Brain microvascular endothelial cell (primary cell): ENCODE measurements at regions not wholly inside any gene's neighbourhood (a gene's known extent, or its start where the extent isn't known, plus 50 kb on each side); places are given as distances from the start of the nearest gene placed in this dataset.
"Not testable (repeated sequence)": the region's sequence is repeated elsewhere in the genome, so short reads cannot be mapped to it uniquely, and the experiment has no call there.

Experiments used
- DNase-seq: peaks from one replicate; pipeline ENCODE4 v3.0.0-alpha.2; 2020
- H3K27ac ChIP-seq: fragments of 250-450 bp; sonication (Bioruptor Pico); 2 replicates; pipeline ENCODE4 v1.5.1; 2020; ENCODE audit warnings: mild to moderate bottlenecking, moderate library complexity
- H3K27me3 ChIP-seq: fragments of 250-450 bp; sonication (Bioruptor Pico); replicated peaks from 2 replicates; pipeline ENCODE4 v1.5.1; 2020; ENCODE audit warnings: mild to moderate bottlenecking
- H3K36me3 ChIP-seq: fragments of 250-450 bp; sonication (Bioruptor Pico); replicated peaks from 2 replicates; pipeline ENCODE4 v1.5.1; 2020; ENCODE audit warnings: mild to moderate bottlenecking
- H3K4me3 ChIP-seq: 2 replicates; pipeline ENCODE4 v1.5.1; 2011; ENCODE audit warnings: low read depth, mild to moderate bottlenecking, control low read depth, low read length, moderate library complexity
- in situ Hi-C: cut with HindIII; loops from 2 replicates; pipeline ENCODE4 v1.10.0; 2017; ENCODE audit warnings: low sequenced_read_pairs, low pct_ligation_motif_present
- TF ChIP-seq, protein P1 (sequence below): IDR thresholded peaks from 2 replicates; pipeline ENCODE4 v1.5.1; 2011; ENCODE audit warnings: low read depth, mild to moderate bottlenecking, moderate library complexity, low read length, control low read depth, inconsistent platforms; ENCODE audit errors: missing control alignments

DNA sequence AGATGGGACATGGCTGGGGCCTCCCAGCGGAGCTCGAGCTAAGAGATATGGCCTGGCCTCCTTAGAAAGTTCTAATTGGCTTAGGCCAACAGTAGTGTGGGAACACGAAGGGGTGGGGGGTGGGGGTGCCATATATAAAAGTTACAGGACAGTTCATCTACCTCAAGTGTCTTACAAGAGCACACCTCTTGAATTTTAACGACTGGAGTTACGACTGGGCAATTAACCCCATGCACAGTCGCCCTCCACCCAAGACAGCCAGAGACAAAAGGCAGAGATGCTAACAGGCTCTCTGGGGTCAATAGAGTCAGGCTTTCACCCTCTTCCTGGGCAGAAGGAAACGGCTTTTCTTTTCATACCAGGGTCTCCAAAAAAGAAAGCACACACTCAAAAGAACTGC, 302.2 kb downstream of the BCOR start:
- no peak for DNase-seq
- Histone ChIP-seq H3K27me3 (no peaks in the 10 kb centered on the region), H3K36me3 (no peaks in the 10 kb centered on the region), H3K4me3 (no peak overlapping the region), H3K27ac (no peak overlapping the region)
- in situ Hi-C loops, result no loop called here
- TF ChIP-seq, protein P1, sequence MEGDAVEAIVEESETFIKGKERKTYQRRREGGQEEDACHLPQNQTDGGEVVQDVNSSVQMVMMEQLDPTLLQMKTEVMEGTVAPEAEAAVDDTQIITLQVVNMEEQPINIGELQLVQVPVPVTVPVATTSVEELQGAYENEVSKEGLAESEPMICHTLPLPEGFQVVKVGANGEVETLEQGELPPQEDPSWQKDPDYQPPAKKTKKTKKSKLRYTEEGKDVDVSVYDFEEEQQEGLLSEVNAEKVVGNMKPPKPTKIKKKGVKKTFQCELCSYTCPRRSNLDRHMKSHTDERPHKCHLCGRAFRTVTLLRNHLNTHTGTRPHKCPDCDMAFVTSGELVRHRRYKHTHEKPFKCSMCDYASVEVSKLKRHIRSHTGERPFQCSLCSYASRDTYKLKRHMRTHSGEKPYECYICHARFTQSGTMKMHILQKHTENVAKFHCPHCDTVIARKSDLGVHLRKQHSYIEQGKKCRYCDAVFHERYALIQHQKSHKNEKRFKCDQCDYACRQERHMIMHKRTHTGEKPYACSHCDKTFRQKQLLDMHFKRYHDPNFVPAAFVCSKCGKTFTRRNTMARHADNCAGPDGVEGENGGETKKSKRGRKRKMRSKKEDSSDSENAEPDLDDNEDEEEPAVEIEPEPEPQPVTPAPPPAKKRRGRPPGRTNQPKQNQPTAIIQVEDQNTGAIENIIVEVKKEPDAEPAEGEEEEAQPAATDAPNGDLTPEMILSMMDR, result no peak

DNA sequence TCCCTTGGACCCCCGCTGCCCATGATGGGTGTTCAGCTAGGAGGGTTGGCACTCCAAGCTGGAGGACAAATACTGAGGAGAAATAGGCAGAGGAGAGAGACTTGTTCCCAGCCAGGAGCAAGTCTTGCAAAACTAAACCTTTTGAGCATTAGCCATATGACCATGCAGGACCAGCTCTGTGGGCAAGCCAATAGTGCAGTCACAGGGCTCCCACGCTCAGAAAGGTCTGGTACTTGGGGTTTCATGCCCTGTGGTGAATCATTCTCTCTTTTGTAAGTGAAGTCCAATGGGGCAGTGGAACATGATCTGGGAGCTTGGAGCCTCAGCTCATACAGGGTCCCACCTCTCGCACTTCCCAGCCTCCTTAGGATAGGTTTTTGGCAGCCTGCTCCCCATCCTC, 300.9 kb downstream of the BCOR start:
- in situ Hi-C loops, result no loop called here
- Histone ChIP-seq H3K36me3 (no peaks in the 10 kb centered on the region), H3K4me3 (no peak overlapping the region), H3K27ac (no peak overlapping the region), H3K27me3 (no peaks in the 10 kb centered on the region)
- TF ChIP-seq, protein P1, result no peak
- no peak for DNase-seq

DNA sequence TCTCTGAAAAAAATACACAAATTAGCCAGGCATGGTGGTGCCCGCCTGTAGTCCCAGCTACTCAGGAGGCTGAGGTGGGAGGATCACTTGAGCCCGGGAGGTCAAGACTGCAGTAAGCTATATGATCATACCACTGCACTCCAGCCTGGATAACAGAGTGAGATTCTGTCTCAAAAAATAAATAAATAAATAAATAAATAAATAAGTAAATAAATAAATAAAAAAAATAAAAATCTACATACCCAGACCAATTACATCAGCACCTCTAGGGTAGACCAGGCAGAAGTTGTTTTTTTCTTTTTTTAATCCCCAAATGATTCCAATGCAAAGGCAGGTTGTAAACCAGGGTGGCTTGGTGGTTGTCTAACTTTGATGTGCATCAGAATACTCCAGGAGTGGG, 299.3 kb downstream of the BCOR start:
- H3K36me3 ChIP-seq, H3K4me3 ChIP-seq, DNase-seq, H3K27ac ChIP-seq, in situ Hi-C loops, H3K27me3 ChIP-seq: not testable (repeated sequence)

DNA sequence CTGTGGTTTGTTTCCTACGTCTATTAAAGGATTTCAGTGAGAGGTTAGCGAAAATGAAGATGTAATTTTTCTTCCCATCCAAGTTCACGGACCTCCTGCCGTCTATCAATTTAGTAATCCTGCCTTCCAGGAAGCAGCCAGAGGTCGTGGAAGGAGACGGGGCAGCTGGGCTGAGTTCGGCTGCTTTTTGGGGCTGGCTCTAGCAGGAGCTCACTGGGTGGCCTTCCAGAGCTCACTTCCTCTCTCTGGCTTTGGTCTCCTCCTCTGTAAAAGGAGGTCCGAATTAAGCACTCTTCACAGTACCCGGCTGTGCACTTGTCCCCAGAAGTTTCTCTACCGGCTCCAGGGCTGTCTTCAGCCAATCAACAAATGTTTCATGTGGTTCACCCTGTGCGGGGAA, 295.4 kb downstream of the BCOR start:
- TF ChIP-seq, protein P1, result no peak
- no peak for DNase-seq
- Histone ChIP-seq H3K27me3 (no peaks in the 10 kb centered on the region), H3K4me3 (no peak overlapping the region), H3K27ac (no peak overlapping the region), H3K36me3 (no peaks in the 10 kb centered on the region)
- in situ Hi-C loops, result loop anchor here (25.0 kb wide), 1 partner anchor 110 kb away; no protein-coding TSS in a partner anchor

DNA sequence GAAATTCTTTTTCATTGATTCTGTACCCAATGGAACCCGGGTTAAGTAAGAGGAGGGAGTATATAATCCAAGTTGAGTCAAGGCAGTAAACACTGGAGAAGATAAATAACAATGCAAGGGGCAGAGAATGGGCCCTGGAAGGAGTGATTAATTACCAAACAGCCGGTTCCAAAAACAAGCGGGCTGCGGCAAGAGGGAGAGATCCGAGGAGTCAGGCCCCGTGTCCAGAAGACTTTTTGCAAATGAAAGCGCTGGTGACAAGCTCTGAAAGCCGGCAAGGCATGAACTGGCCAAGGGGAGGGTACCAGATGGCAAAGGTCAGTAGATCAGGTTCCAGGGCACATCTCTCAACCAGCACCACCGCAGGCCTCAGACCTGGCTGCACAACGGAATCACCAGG, 294.9 kb downstream of the BCOR start:
- no peak overlapping the region for H3K27ac ChIP-seq
- in situ Hi-C loops, result loop anchor here (25.0 kb wide), 1 partner anchor 109 kb away; no protein-coding TSS in a partner anchor
- TF ChIP-seq, protein P1, result no peak
- no peaks in the 10 kb centered on the region for H3K27me3 ChIP-seq
- H3K36me3 ChIP-seq, result no peaks in the 10 kb centered on the region
- H3K4me3 ChIP-seq, result no peak overlapping the region
- no peak for DNase-seq

DNA sequence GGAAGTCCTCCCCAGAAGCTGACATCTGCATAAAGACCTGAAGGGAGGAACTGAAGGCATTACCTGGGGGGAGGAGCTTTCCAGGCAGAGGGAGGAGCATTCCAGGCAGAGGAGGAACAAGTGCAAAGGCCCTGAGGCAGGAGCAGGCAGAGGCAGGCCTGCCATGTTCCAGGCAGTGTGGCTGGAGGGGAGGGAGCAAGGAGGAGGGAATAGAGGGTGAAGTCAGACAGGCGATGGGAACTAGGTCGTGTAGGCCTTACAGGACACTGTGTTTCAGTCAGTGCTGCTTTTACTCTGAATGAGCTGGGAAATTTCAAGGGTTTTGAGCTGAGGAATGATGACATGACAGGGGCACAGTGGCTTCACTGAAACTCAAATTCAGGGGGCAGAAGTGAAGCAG, 292.7 kb downstream of the BCOR start:
- Histone ChIP-seq H3K36me3 (no peaks in the 10 kb centered on the region), H3K27ac (no peak overlapping the region), H3K27me3 (no peaks in the 10 kb centered on the region), H3K4me3 (no peak overlapping the region)
- no peak for DNase-seq
- in situ Hi-C loops, result loop anchor here (25.0 kb wide), 1 partner anchor 107 kb away; no protein-coding TSS in a partner anchor
- TF ChIP-seq, protein P1, result no peak
